ENCODE measurements at regions not wholly inside any gene's neighbourhood (a gene's known extent, or its start where the extent isn't known, plus 50 kb on each side); places are given as distances from the start of the nearest gene placed in this dataset.

GRCh38 chr11:44493930-44494329 lies 71.5 kb upstream of the CD82 start:
- no TSS peak for BruUV-seq (replicated peaks)
- ChIA-PET CTCF (no interaction called here), POLR2A (no interaction called here), RAD21 (ENCODE audit: low non-redundant PET in 1 of 2, low total read pairs in 2 of 2, uncharacterized antibody in 2 of 2, unreplicated experiment in 2 of 2) (no interaction called here)
- Histone ChIP-seq H3K36me3 (ENCODE audit: control insufficient read depth in 1 of 2, insufficient read depth in 2 of 2, low read length in 2 of 2) (no peaks in the 10 kb centered on the region), H3K9me2 (ENCODE audit: insufficient read depth) (no peaks in the 10 kb centered on the region), H3K9ac (ENCODE audit: low read length) (no peak overlapping the region), H3K4me1 (ENCODE audit: control insufficient read depth in 1 of 2, insufficient read depth in 2 of 2, low read length in 2 of 2) (no peaks in the 10 kb centered on the region), H4K20me1 (ENCODE audit: insufficient read depth) (no peaks in the 10 kb centered on the region), H3K27ac (ENCODE audit: low read depth, low read length) (no peak overlapping the region), H3K79me2 (ENCODE audit: insufficient read depth, low read length) (no peaks in the 10 kb centered on the region), H3K9me3 (ENCODE audit: control insufficient read depth in 1 of 2, insufficient read depth in 1 of 2, low read depth in 1 of 2, low read length in 2 of 2) (no peaks in the 10 kb centered on the region), H3K4me3 (replicated peaks in 1 of 2; ENCODE audit: low read depth in 1 of 2, low read length in 2 of 2) (no peak overlapping the region), H2AFZ (ENCODE audit: low read depth, low read length, poor library complexity, severe bottlenecking) (no peak overlapping the region), H3K4me2 (ENCODE audit: low read length) (no peak overlapping the region), H3K27me3 (ENCODE audit: insufficient read depth, low read length) (no peaks in the 10 kb centered on the region; the same call in 1 of the 2 replicates)
- TF ChIP-seq, protein P1, sequence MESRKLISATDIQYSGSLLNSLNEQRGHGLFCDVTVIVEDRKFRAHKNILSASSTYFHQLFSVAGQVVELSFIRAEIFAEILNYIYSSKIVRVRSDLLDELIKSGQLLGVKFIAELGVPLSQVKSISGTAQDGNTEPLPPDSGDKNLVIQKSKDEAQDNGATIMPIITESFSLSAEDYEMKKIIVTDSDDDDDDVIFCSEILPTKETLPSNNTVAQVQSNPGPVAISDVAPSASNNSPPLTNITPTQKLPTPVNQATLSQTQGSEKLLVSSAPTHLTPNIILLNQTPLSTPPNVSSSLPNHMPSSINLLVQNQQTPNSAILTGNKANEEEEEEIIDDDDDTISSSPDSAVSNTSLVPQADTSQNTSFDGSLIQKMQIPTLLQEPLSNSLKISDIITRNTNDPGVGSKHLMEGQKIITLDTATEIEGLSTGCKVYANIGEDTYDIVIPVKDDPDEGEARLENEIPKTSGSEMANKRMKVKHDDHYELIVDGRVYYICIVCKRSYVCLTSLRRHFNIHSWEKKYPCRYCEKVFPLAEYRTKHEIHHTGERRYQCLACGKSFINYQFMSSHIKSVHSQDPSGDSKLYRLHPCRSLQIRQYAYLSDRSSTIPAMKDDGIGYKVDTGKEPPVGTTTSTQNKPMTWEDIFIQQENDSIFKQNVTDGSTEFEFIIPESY (IDR thresholded peaks at IDR 0.05; ENCODE audit: extremely low read depth, insufficient replicate concordance, low read length) = no peak
- no peak for TF ChIP-seq SRF (IDR thresholded peaks at IDR 0.05; ENCODE audit: low read depth)
- intact Hi-C loops (cut with micrococcal nuclease) = no loop called here
- no peak for DNase-seq (ENCODE audit: low read depth, low spot score)
- no peak for ATAC-seq

DNA sequence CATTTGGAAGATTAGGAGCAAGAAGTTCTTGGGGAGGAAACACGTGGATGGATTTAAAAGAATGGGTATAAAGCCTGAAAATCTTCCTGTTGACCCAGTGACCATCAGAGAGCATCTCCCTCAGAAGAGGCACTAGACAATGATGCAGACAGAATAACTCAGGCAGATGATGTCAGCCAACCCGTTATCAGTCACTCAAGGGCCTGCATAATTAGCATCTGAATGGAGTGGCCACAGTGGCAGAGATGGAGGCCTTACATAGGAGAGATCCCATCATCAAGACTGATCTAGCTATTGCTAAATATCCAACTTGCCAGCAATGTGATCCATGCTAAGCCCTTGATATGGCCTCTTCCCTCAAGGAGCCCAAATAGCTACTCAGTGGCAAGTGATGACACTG lies 70.7 kb upstream of the CD82 start:
- DNase-seq (ENCODE audit: low read depth, low spot score) = no peak
- no TSS peak for BruUV-seq (replicated peaks)
- ChIA-PET POLR2A (no interaction called here), CTCF (no interaction called here), RAD21 (ENCODE audit: low non-redundant PET in 1 of 2, low total read pairs in 2 of 2, uncharacterized antibody in 2 of 2, unreplicated experiment in 2 of 2) (no interaction called here)
- Histone ChIP-seq H3K9ac (ENCODE audit: low read length) (no peak overlapping the region), H3K9me3 (ENCODE audit: control insufficient read depth in 1 of 2, insufficient read depth in 1 of 2, low read depth in 1 of 2, low read length in 2 of 2) (no peaks in the 10 kb centered on the region), H3K36me3 (ENCODE audit: control insufficient read depth in 1 of 2, insufficient read depth in 2 of 2, low read length in 2 of 2) (no peaks in the 10 kb centered on the region), H3K27me3 (ENCODE audit: insufficient read depth, low read length) (no peaks in the 10 kb centered on the region; the same call in 1 of the 2 replicates), H3K79me2 (ENCODE audit: insufficient read depth, low read length) (no peaks in the 10 kb centered on the region), H3K4me2 (ENCODE audit: low read length) (no peak overlapping the region), H2AFZ (ENCODE audit: low read depth, low read length, poor library complexity, severe bottlenecking) (no peak overlapping the region), H4K20me1 (ENCODE audit: insufficient read depth) (no peaks in the 10 kb centered on the region), H3K4me1 (ENCODE audit: control insufficient read depth in 1 of 2, insufficient read depth in 2 of 2, low read length in 2 of 2) (no peaks in the 10 kb centered on the region), H3K9me2 (ENCODE audit: insufficient read depth) (no peaks in the 10 kb centered on the region), H3K27ac (ENCODE audit: low read depth, low read length) (no peak overlapping the region), H3K4me3 (replicated peaks in 1 of 2; ENCODE audit: low read depth in 1 of 2, low read length in 2 of 2) (no peak overlapping the region)
- no peak for ATAC-seq
- no peak for TF ChIP-seq ZNF274 (IDR thresholded peaks at IDR 0.05; ENCODE audit: low read depth, low read length)
- TF ChIP-seq YY1 (IDR thresholded peaks at IDR 0.05; ENCODE audit: extremely low read depth, insufficient replicate concordance, low read depth, low read length) = no peak
- no peak for TF ChIP-seq ZFX (IDR thresholded peaks at IDR 0.05)
- intact Hi-C loops (cut with micrococcal nuclease) = no loop called here

Measured in HCT116 (cell line).